HG03565 (cell line): ENCODE measurements at regions not wholly inside any gene's neighbourhood (a gene's known extent, or its start where the extent isn't known, plus 50 kb on each side); places are given as distances from the start of the nearest gene placed in this dataset.
"Not testable (repeated sequence)": the region's sequence is repeated elsewhere in the genome, so short reads cannot be mapped to it uniquely, and the experiment has no call there.

Experiments
- ATAC-seq: cut with Tn5 transposase; IDR thresholded peaks from one replicate; pipeline ENCODE4 v1.9.1; 2021; ENCODE audit warnings: mild to moderate bottlenecking, moderate library complexity; ENCODE audit not compliant: unreplicated experiment

GRCh38 chr3:107220538-107220937, 156.7 kb upstream of the CCDC54 start:
- ATAC-seq = no peak

- ATAC-seq = no peak
Observed at GRCh38 chr3:107221856-107222255, 155.4 kb upstream of the CCDC54 start.

- no peak for ATAC-seq
Observed at GRCh38 chr3:107222907-107223306, 154.3 kb upstream of the CCDC54 start.

- ATAC-seq = no peak
Observed at GRCh38 chr3:107224026-107224596, 153.1 kb upstream of the CCDC54 start.

- no peak for ATAC-seq
Observed at GRCh38 chr3:107227091-107227490, 150.1 kb upstream of the CCDC54 start.

GRCh38 chr3:107233877-107234276, 143.4 kb upstream of the CCDC54 start:
- not testable (repeated sequence) for ATAC-seq

- no peak for ATAC-seq
Observed at GRCh38 chr3:107235193-107235927, 141.9 kb upstream of the CCDC54 start.

- peak; percentile 54 for ATAC-seq
Observed at GRCh38 chr3:107235928-107236315, 141.3 kb upstream of the CCDC54 start.

GRCh38 chr3:107236655-107237337, 140.4 kb upstream of the CCDC54 start:
- no peak for ATAC-seq

GRCh38 chr3:107238787-107239186, 138.5 kb upstream of the CCDC54 start:
- ATAC-seq = no peak

GRCh38 chr3:107239703-107240102, 137.5 kb upstream of the CCDC54 start:
- no peak for ATAC-seq

- peak; percentile 91 for ATAC-seq
Observed at GRCh38 chr3:107240183-107241091, 136.8 kb upstream of the CCDC54 start.

GRCh38 chr3:107241217-107241616, 136.0 kb upstream of the CCDC54 start:
- ATAC-seq = peak; percentile 30

GRCh38 chr3:107242579-107242978, 134.7 kb upstream of the CCDC54 start:
- ATAC-seq = no peak

- no peak for ATAC-seq
Observed at GRCh38 chr3:107247116-107247515, 130.1 kb upstream of the CCDC54 start.

- no peak for ATAC-seq
Observed at GRCh38 chr3:107249132-107249531, 128.1 kb upstream of the CCDC54 start.

GRCh38 chr3:107250221-107250620, 127.0 kb upstream of the CCDC54 start:
- no peak for ATAC-seq

- no peak for ATAC-seq
Observed at GRCh38 chr3:107251819-107252218, 125.4 kb upstream of the CCDC54 start.

GRCh38 chr3:107256963-107257362, 120.3 kb upstream of the CCDC54 start:
- ATAC-seq = no peak

- no peak for ATAC-seq
Observed at GRCh38 chr3:107258300-107258699, 118.9 kb upstream of the CCDC54 start.

GRCh38 chr3:107260207-107260606, 117.0 kb upstream of the CCDC54 start:
- ATAC-seq = no peak
